Calu3 (cell line): ENCODE measurements at regions not wholly inside any gene's neighbourhood (a gene's known extent, or its start where the extent isn't known, plus 50 kb on each side); places are given as distances from the start of the nearest gene placed in this dataset.

Source experiments
- BruUV-seq: library from RNA; stranded (reverse); fragments of 400-500 nt; replicated peaks from 2 replicates; lab custom pipeline; 2021; lab: Mats Ljungman, UMichigan
- CTCF ChIA-PET: fragments of 300-600 bp; sonication (Branson Sonifier 250); formaldehyde crosslinking; loops from one replicate; lab custom pipeline; 2022; ENCODE audit warnings: antibody characterized with exemption; lab: Charles Lee
- DNase-seq: peaks from one replicate; pipeline ENCODE4 v3.0.0; 2022
- H3K27ac Mint-ChIP-seq: one replicate; pipeline ENCODE4 v1.8.0; 2022; ENCODE audit warnings: mixed read lengths; ENCODE audit not compliant: unreplicated experiment
- H3K27me3 Mint-ChIP-seq: one replicate; pipeline ENCODE4 v1.8.0; 2022; ENCODE audit warnings: mixed read lengths; ENCODE audit not compliant: unreplicated experiment
- H3K36me3 Mint-ChIP-seq: one replicate; pipeline ENCODE4 v1.8.0; 2022; ENCODE audit warnings: mild to moderate bottlenecking, moderate library complexity, mixed read lengths; ENCODE audit not compliant: insufficient read depth, unreplicated experiment
- H3K4me1 Mint-ChIP-seq: one replicate; pipeline ENCODE4 v1.8.0; 2022; ENCODE audit warnings: mild to moderate bottlenecking, low read depth, mixed read lengths; ENCODE audit not compliant: unreplicated experiment
- H3K4me3 Mint-ChIP-seq: one replicate; pipeline ENCODE4 v1.8.0; 2022; ENCODE audit warnings: mild to moderate bottlenecking, low read depth, moderate library complexity, mixed read lengths; ENCODE audit not compliant: unreplicated experiment
- H3K9me3 Mint-ChIP-seq: one replicate; pipeline ENCODE4 v1.8.0; 2022; ENCODE audit warnings: low read depth, mixed read lengths; ENCODE audit not compliant: unreplicated experiment
- CTCF ChIP-seq: fragments of 200-600 bp; IDR thresholded peaks from one replicate; pipeline ENCODE4 v1.8.0; 2022; ENCODE audit warnings: antibody characterized with exemption; ENCODE audit not compliant: unreplicated experiment
- intact Hi-C: fragments of 100-400 bp; cut with micrococcal nuclease; formaldehyde crosslinking; loops from one replicate; pipeline ENCODE4 v1.10.0; 2022; ENCODE audit not compliant: unreplicated experiment

DNA sequence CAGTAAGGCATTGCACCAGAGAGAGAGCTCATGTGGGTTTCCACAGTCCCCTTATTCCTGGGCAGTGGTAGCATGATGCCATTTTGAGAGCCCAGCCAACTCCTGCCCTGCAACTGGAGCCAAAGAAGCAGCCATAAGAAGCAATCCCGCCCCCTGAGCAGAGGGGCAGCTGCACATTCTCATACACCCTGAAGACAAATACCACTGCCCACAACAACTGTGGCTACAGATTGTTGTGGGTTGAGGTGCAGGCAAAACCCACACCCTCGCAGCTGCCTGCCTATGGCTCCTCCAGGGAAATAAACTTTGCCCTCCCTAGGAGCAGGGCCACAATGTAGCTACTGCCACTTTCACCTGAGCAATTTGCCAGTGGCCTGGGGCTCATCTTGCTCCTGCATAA, 219.4 kb upstream of the NRXN1 start:
- DNase-seq, result no peak
- intact Hi-C loops, result no loop called here
- TF ChIP-seq CTCF, result no peak
- H3K27me3 Mint-ChIP-seq, result no peaks in the 10 kb centered on the region
- H3K9me3 Mint-ChIP-seq, result no peaks in the 10 kb centered on the region
- no TSS peak for BruUV-seq
- no peak overlapping the region for H3K4me3 Mint-ChIP-seq
- CTCF ChIA-PET, result no interaction called here
- no peaks in the 10 kb centered on the region for H3K4me1 Mint-ChIP-seq
- no peak overlapping the region for H3K27ac Mint-ChIP-seq
- no peaks in the 10 kb centered on the region for H3K36me3 Mint-ChIP-seq

DNA sequence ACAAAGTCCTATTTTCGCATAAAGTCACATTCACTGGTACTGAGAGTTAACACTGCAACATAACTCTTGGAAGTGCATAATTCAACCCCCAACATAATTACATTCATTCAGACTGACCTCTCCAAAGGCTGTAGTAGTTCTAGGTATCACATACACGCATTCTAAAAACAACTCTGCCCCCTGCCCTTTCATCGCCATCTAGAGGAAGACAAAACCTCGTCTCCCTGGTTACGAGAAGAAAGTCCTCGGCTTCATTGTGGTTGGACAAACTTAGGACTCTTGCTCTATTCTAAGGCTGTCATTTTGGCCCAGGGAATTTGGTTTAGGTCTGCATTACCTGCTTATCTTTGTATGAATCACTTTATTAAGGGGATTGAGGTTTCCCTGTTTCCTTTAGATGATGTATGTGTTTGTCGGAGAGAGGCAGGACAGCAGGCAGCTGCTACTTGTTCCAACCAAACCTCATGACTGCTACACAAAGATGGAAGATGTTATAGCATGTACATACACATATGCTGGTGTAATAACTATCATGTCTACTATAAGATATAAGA, 215.4 kb upstream of the NRXN1 start:
- no peaks in the 10 kb centered on the region for H3K36me3 Mint-ChIP-seq
- H3K9me3 Mint-ChIP-seq, result no peaks in the 10 kb centered on the region
- H3K4me3 Mint-ChIP-seq, result no peak overlapping the region
- H3K27ac Mint-ChIP-seq, result no peak overlapping the region
- no peaks in the 10 kb centered on the region for H3K27me3 Mint-ChIP-seq
- no peak for TF ChIP-seq CTCF
- BruUV-seq, result no TSS peak
- CTCF ChIA-PET, result no interaction called here
- no peak for DNase-seq
- no peaks in the 10 kb centered on the region for H3K4me1 Mint-ChIP-seq
- intact Hi-C loops, result no loop called here

GRCh38 chr2:51243892-51244535, 212.1 kb upstream of the NRXN1 start:
- H3K9me3 Mint-ChIP-seq, result no peaks in the 10 kb centered on the region
- DNase-seq, result no peak
- H3K27ac Mint-ChIP-seq, result no peak overlapping the region
- H3K27me3 Mint-ChIP-seq, result no peaks in the 10 kb centered on the region
- H3K36me3 Mint-ChIP-seq, result no peaks in the 10 kb centered on the region
- intact Hi-C loops, result no loop called here
- no peak overlapping the region for H3K4me3 Mint-ChIP-seq
- TF ChIP-seq CTCF, result no peak
- no TSS peak for BruUV-seq
- no peaks in the 10 kb centered on the region for H3K4me1 Mint-ChIP-seq
- CTCF ChIA-PET, result no interaction called here

GRCh38 chr2:51237626-51238271, 205.8 kb upstream of the NRXN1 start:
- Mint-ChIP-seq H3K27me3 (no peaks in the 10 kb centered on the region), H3K36me3 (no peaks in the 10 kb centered on the region), H3K9me3 (peaks cover 5% of the 10 kb centered on the region), H3K4me1 (no peaks in the 10 kb centered on the region), H3K27ac (no peak overlapping the region), H3K4me3 (no peak overlapping the region)
- no TSS peak for BruUV-seq
- TF ChIP-seq CTCF, result no peak
- CTCF ChIA-PET, result no interaction called here
- DNase-seq, result no peak
- intact Hi-C loops, result no loop called here
